ENCODE measurements at regions not wholly inside any gene's neighbourhood (a gene's known extent, or its start where the extent isn't known, plus 50 kb on each side); places are given as distances from the start of the nearest gene placed in this dataset.
"Not testable (repeated sequence)": the region's sequence is repeated elsewhere in the genome, so short reads cannot be mapped to it uniquely, and the experiment has no call there.

DNA sequence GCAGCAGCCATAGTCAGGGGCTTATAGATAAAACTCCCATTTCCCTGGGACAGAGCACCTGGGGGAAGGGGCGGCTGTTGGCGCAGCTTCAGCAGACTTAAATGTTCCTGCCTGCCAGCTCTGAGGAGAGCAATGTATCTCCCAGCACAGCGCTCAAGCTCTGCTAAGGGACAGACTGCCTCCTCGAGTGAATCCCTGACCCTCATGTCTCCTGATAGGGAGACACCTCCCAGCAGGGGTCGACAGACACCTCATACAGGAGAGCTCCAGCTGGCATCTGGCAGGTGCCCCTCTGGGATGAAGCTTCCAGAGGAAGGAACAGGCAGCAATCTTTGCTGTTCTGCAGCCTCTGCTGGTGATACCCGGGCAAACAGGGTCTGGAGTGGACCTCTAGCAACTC is 189.3 kb upstream of the EGLN3 start:
- TF ChIP-seq, protein P1, sequence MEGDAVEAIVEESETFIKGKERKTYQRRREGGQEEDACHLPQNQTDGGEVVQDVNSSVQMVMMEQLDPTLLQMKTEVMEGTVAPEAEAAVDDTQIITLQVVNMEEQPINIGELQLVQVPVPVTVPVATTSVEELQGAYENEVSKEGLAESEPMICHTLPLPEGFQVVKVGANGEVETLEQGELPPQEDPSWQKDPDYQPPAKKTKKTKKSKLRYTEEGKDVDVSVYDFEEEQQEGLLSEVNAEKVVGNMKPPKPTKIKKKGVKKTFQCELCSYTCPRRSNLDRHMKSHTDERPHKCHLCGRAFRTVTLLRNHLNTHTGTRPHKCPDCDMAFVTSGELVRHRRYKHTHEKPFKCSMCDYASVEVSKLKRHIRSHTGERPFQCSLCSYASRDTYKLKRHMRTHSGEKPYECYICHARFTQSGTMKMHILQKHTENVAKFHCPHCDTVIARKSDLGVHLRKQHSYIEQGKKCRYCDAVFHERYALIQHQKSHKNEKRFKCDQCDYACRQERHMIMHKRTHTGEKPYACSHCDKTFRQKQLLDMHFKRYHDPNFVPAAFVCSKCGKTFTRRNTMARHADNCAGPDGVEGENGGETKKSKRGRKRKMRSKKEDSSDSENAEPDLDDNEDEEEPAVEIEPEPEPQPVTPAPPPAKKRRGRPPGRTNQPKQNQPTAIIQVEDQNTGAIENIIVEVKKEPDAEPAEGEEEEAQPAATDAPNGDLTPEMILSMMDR (IDR thresholded peaks at IDR 0.05): not testable (repeated sequence)
- not testable (repeated sequence) for TF ChIP-seq POLR2A (IDR thresholded peaks at IDR 0.05)
